GM23338 (cell line): ENCODE measurements at regions not wholly inside any gene's neighbourhood (a gene's known extent, or its start where the extent isn't known, plus 50 kb on each side); places are given as distances from the start of the nearest gene placed in this dataset.

Source experiments
- ATAC-seq: fragments of 200-7000 bp; cut with Tn5 transposase; 3 replicates; pipeline ENCODE4 v1.9.1; 2020
- DNase-seq: peaks from one replicate; pipeline ENCODE4 v3.0.0-alpha.2; 2015; ENCODE audit warnings: low spot score
- H2AFZ ChIP-seq: fragments of 200-600 bp; sonication (generic); 2 replicates; pipeline ENCODE4 v1.8.0; 2016; ENCODE audit warnings: antibody characterized with exemption, mild to moderate bottlenecking, moderate library complexity
- H3F3A ChIP-seq: fragments of 200-600 bp; sonication (generic); replicated peaks from 2 replicates; pipeline ENCODE4 v1.8.0; 2017; ENCODE audit warnings: antibody characterized with exemption, mixed run types, low read depth
- H3K27ac ChIP-seq: fragments of 200-600 bp; sonication (generic); 2 replicates; pipeline ENCODE4 v1.6.1; 2016; ENCODE audit warnings: low read depth
- H3K27me3 ChIP-seq: fragments of 200-600 bp; sonication (generic); 2 replicates; pipeline ENCODE4 v1.8.0; 2016; ENCODE audit warnings: mild to moderate bottlenecking, mixed run types, moderate library complexity; ENCODE audit not compliant: insufficient read depth
- H3K36me3 ChIP-seq: fragments of 200-600 bp; sonication (generic); 2 replicates; pipeline ENCODE4 v1.8.0; 2016; ENCODE audit warnings: mild to moderate bottlenecking; ENCODE audit not compliant: insufficient read depth
- H3K4me1 ChIP-seq: fragments of 200-600 bp; sonication (generic); 2 replicates; pipeline ENCODE4 v1.8.0; 2016; ENCODE audit warnings: mild to moderate bottlenecking, moderate library complexity; ENCODE audit not compliant: insufficient read depth
- H3K4me2 ChIP-seq: fragments of 200-600 bp; sonication (generic); 2 replicates; pipeline ENCODE4 v1.7.1; 2017; ENCODE audit warnings: mixed run types
- H3K4me3 ChIP-seq: fragments of 200-600 bp; sonication (generic); 2 replicates; pipeline ENCODE4 v1.6.1; 2016; ENCODE audit warnings: mixed run types
- H3K79me2 ChIP-seq: fragments of 200-600 bp; sonication (generic); replicated peaks from 2 replicates; pipeline ENCODE4 v1.8.0; 2017; ENCODE audit warnings: mild to moderate bottlenecking; ENCODE audit not compliant: insufficient read depth
- H3K9me2 ChIP-seq: fragments of 200-600 bp; sonication (generic); 2 replicates; pipeline ENCODE4 v1.8.0; 2017; ENCODE audit not compliant: insufficient read depth
- H4K20me1 ChIP-seq: fragments of 200-600 bp; sonication (generic); replicated peaks from 2 replicates; pipeline ENCODE4 v1.8.0; 2017; ENCODE audit warnings: mild to moderate bottlenecking; ENCODE audit not compliant: insufficient read depth
- H3K27ac Mint-ChIP-seq: 2 replicates; pipeline ENCODE4 v1.8.0; 2020; ENCODE audit warnings: inconsistent platforms, mild to moderate bottlenecking, moderate library complexity, mixed read lengths
- H3K27me3 Mint-ChIP-seq: 3 replicates; pipeline ENCODE4 v1.8.0; 2022; ENCODE audit warnings: low read depth, mild to moderate bottlenecking, moderate library complexity, mixed read lengths, inconsistent platforms; ENCODE audit not compliant: insufficient read depth, poor library complexity
- H3K36me3 Mint-ChIP-seq: 3 replicates; pipeline ENCODE4 v1.8.0; 2021; ENCODE audit warnings: low read depth, mild to moderate bottlenecking, inconsistent platforms, moderate library complexity, mixed read lengths
- H3K4me1 Mint-ChIP-seq: 3 replicates; pipeline ENCODE4 v1.8.0; 2020; ENCODE audit warnings: mild to moderate bottlenecking, inconsistent platforms, mixed read lengths
- H3K4me3 Mint-ChIP-seq: 3 replicates; pipeline ENCODE4 v1.8.0; 2021; ENCODE audit warnings: moderate library complexity, mild to moderate bottlenecking, inconsistent platforms, mixed read lengths
- H3K9me3 Mint-ChIP-seq: 3 replicates; pipeline ENCODE4 v1.8.0; 2020; ENCODE audit warnings: moderate library complexity, mild to moderate bottlenecking, inconsistent platforms, mixed read lengths
- CREB1 ChIP-seq: fragments of 250-450 bp; sonication (Bioruptor Pico); IDR thresholded peaks from 2 replicates; pipeline ENCODE4 v1.5.0; 2020; ENCODE audit warnings: low read depth, mild to moderate bottlenecking, moderate library complexity
- ETS1 ChIP-seq: IDR thresholded peaks from 2 replicates; pipeline ENCODE4 v1.6.1; 2016; ENCODE audit warnings: antibody characterized with exemption
- EZH2 ChIP-seq: fragments of 200-600 bp; sonication (generic); IDR thresholded peaks from one replicate; pipeline ENCODE4 v1.8.0; 2017; ENCODE audit warnings: antibody characterized with exemption, mild to moderate bottlenecking, low read depth; ENCODE audit not compliant: unreplicated experiment
- EZH2phosphoT487 ChIP-seq: fragments of 200-600 bp; sonication (generic); IDR thresholded peaks from one replicate; pipeline ENCODE4 v1.8.1; 2018; ENCODE audit warnings: antibody characterized with exemption; ENCODE audit not compliant: unreplicated experiment
- JUNB ChIP-seq: IDR thresholded peaks from one replicate; pipeline ENCODE4 v1.6.1; 2016; ENCODE audit warnings: antibody characterized with exemption; ENCODE audit not compliant: unreplicated experiment
- NANOG ChIP-seq: IDR thresholded peaks from 2 replicates; pipeline ENCODE4 v1.6.1; 2016; ENCODE audit warnings: antibody characterized with exemption, borderline replicate concordance
- POLR2AphosphoS5 ChIP-seq: IDR thresholded peaks from 2 replicates; pipeline ENCODE4 v1.6.1; 2016; ENCODE audit warnings: antibody characterized with exemption, low read depth
- REST ChIP-seq: IDR thresholded peaks from one replicate; pipeline ENCODE4 v1.6.1; 2018; ENCODE audit warnings: antibody characterized with exemption; ENCODE audit not compliant: unreplicated experiment
- STAT1 ChIP-seq: IDR thresholded peaks from one replicate; pipeline ENCODE4 v1.6.1; 2016; ENCODE audit warnings: antibody characterized with exemption; ENCODE audit not compliant: unreplicated experiment
- ZNF114 ChIP-seq: fragments of 250-450 bp; sonication (Bioruptor Pico); IDR thresholded peaks from 2 replicates; pipeline ENCODE4 v1.5.0; 2020; ENCODE audit warnings: mild to moderate bottlenecking, moderate library complexity
- ZNF331 ChIP-seq: fragments of 250-450 bp; sonication (Bioruptor Pico); IDR thresholded peaks from 2 replicates; pipeline ENCODE4 v1.5.0; 2020; ENCODE audit warnings: low read depth, mild to moderate bottlenecking, moderate library complexity
- TF ChIP-seq, protein P1 (sequence below): fragments of 250-450 bp; sonication (Bioruptor Pico); IDR thresholded peaks from 2 replicates; pipeline ENCODE4 v1.5.0; 2020; ENCODE audit warnings: mild to moderate bottlenecking, moderate library complexity
- TF ChIP-seq, protein P2 (sequence below), 2 experiments: fragments of 200-600 bp in 1 of 2; sonication (generic) in 1 of 2; conservative IDR thresholded peaks; 2 replicates each; pipeline versions ENCODE4 v1.5.1 to v1.6.1; 2016 to 2017; ENCODE audit warnings: antibody characterized with exemption in 2 of 2, low read depth in 2 of 2, mild to moderate bottlenecking in 2 of 2, moderate library complexity in 1 of 2

- H3K4me3 Mint-ChIP-seq, result no peak overlapping the region
- H3K4me3 ChIP-seq, result no peak overlapping the region
- no peaks in the 10 kb centered on the region for H3F3A ChIP-seq
- no peak for TF ChIP-seq JUNB
- no peak for TF ChIP-seq EZH2phosphoT487
- no peak for TF ChIP-seq CREB1 (CRISPR knock-in tag)
- TF ChIP-seq, protein P1, sequence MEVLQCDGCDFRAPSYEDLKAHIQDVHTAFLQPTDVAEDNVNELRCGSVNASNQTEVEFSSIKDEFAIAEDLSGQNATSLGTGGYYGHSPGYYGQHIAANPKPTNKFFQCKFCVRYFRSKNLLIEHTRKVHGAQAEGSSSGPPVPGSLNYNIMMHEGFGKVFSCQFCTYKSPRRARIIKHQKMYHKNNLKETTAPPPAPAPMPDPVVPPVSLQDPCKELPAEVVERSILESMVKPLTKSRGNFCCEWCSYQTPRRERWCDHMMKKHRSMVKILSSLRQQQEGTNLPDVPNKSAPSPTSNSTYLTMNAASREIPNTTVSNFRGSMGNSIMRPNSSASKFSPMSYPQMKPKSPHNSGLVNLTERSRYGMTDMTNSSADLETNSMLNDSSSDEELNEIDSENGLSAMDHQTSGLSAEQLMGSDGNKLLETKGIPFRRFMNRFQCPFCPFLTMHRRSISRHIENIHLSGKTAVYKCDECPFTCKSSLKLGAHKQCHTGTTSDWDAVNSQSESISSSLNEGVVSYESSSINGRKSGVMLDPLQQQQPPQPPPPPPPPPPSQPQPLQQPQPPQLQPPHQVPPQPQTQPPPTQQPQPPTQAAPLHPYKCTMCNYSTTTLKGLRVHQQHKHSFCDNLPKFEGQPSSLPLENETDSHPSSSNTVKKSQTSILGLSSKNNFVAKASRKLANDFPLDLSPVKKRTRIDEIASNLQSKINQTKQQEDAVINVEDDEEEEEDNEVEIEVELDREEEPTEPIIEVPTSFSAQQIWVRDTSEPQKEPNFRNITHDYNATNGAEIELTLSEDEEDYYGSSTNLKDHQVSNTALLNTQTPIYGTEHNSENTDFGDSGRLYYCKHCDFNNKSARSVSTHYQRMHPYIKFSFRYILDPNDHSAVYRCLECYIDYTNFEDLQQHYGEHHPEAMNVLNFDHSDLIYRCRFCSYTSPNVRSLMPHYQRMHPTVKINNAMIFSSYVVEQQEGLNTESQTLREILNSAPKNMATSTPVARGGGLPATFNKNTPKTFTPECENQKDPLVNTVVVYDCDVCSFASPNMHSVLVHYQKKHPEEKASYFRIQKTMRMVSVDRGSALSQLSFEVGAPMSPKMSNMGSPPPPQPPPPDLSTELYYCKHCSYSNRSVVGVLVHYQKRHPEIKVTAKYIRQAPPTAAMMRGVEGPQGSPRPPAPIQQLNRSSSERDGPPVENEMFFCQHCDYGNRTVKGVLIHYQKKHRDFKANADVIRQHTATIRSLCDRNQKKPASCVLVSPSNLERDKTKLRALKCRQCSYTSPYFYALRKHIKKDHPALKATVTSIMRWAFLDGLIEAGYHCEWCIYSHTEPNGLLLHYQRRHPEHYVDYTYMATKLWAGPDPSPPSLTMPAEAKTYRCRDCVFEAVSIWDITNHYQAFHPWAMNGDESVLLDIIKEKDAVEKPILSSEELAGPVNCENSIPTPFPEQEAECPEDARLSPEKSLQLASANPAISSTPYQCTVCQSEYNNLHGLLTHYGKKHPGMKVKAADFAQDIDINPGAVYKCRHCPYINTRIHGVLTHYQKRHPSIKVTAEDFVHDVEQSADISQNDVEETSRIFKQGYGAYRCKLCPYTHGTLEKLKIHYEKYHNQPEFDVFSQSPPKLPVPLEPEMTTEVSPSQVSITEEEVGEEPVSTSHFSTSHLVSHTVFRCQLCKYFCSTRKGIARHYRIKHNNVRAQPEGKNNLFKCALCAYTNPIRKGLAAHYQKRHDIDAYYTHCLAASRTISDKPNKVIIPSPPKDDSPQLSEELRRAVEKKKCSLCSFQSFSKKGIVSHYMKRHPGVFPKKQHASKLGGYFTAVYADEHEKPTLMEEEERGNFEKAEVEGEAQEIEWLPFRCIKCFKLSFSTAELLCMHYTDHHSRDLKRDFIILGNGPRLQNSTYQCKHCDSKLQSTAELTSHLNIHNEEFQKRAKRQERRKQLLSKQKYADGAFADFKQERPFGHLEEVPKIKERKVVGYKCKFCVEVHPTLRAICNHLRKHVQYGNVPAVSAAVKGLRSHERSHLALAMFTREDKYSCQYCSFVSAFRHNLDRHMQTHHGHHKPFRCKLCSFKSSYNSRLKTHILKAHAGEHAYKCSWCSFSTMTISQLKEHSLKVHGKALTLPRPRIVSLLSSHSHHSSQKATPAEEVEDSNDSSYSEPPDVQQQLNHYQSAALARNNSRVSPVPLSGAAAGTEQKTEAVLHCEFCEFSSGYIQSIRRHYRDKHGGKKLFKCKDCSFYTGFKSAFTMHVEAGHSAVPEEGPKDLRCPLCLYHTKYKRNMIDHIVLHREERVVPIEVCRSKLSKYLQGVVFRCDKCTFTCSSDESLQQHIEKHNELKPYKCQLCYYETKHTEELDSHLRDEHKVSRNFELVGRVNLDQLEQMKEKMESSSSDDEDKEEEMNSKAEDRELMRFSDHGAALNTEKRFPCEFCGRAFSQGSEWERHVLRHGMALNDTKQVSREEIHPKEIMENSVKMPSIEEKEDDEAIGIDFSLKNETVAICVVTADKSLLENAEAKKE (CRISPR knock-in tag), result no peak
- no peak for TF ChIP-seq NANOG
- no peak for TF ChIP-seq ETS1
- no peak for TF ChIP-seq EZH2
- TF ChIP-seq REST, result no peak
- TF ChIP-seq, protein P2, sequence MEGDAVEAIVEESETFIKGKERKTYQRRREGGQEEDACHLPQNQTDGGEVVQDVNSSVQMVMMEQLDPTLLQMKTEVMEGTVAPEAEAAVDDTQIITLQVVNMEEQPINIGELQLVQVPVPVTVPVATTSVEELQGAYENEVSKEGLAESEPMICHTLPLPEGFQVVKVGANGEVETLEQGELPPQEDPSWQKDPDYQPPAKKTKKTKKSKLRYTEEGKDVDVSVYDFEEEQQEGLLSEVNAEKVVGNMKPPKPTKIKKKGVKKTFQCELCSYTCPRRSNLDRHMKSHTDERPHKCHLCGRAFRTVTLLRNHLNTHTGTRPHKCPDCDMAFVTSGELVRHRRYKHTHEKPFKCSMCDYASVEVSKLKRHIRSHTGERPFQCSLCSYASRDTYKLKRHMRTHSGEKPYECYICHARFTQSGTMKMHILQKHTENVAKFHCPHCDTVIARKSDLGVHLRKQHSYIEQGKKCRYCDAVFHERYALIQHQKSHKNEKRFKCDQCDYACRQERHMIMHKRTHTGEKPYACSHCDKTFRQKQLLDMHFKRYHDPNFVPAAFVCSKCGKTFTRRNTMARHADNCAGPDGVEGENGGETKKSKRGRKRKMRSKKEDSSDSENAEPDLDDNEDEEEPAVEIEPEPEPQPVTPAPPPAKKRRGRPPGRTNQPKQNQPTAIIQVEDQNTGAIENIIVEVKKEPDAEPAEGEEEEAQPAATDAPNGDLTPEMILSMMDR (conservative IDR thresholded peaks at IDR 0.05; ENCODE audit: low read depth in 2 of 2), result no peak
- no peak for TF ChIP-seq STAT1
- no peak for TF ChIP-seq ZNF114 (CRISPR knock-in tag)
- TF ChIP-seq ZNF331 (CRISPR knock-in tag), result no peak
- no peak for TF ChIP-seq POLR2AphosphoS5
- no peaks in the 10 kb centered on the region for H3K79me2 ChIP-seq
- H3K9me2 ChIP-seq, result peaks cover 3% of the 10 kb centered on the region; the same call in 1 of the 2 replicates
- DNase-seq, result no peak
- H2AFZ ChIP-seq, result no peak overlapping the region; the same call in 1 of the 2 replicates
- ATAC-seq, result no peak
- H3K9me3 Mint-ChIP-seq, result peaks cover 22% of the 10 kb centered on the region
- no peak overlapping the region for H3K27ac ChIP-seq
- H3K4me1 ChIP-seq, result peaks cover 4% of the 10 kb centered on the region; the same call in 1 of the 2 replicates
- H3K4me2 ChIP-seq, result no peak overlapping the region
- peaks cover 6% of the 10 kb centered on the region; the same call in 2 of the 3 replicates for H3K4me1 Mint-ChIP-seq
- no peak overlapping the region for H3K27ac Mint-ChIP-seq
- H3K27me3 Mint-ChIP-seq, result no peaks in the 10 kb centered on the region
- peaks cover 12% of the 10 kb centered on the region; the same call in 2 of the 3 replicates for H3K36me3 Mint-ChIP-seq
- H4K20me1 ChIP-seq, result no peaks in the 10 kb centered on the region
- H3K36me3 ChIP-seq, result no peaks in the 10 kb centered on the region
- no peaks in the 10 kb centered on the region for H3K27me3 ChIP-seq
Observed at GRCh38 chr10:61130366-61130765, 186.4 kb upstream of the RHOBTB1 start.
